ENCODE measurements at regions not wholly inside any gene's neighbourhood (a gene's known extent, or its start where the extent isn't known, plus 50 kb on each side); places are given as distances from the start of the nearest gene placed in this dataset.

GRCh38 chr11:23976841-23977271 is 520.0 kb upstream of the LUZP2 start:
- Histone ChIP-seq H3K4me3 (no peak overlapping the region), H3K4me1 (no peaks in the 10 kb centered on the region), H3K27me3 (no peaks in the 10 kb centered on the region), H3K27ac (no peak overlapping the region), H3K9me3 (no peaks in the 10 kb centered on the region), H3K36me3 (no peaks in the 10 kb centered on the region)
- no peak for DNase-seq (ENCODE audit: extremely low spot score in 2 of 2)
- intact Hi-C loops (cut with DNase I), result loop anchor here (10.0 kb wide), 1 partner anchor 1858 kb away; no protein-coding TSS in a partner anchor
- no peak for TF ChIP-seq CTCF (IDR thresholded peaks at IDR 0.05)
- no peak for TF ChIP-seq POLR2A (IDR thresholded peaks at IDR 0.05)
- no peak for TF ChIP-seq POLR2AphosphoS5 (IDR thresholded peaks at IDR 0.05; ENCODE audit: insufficient read depth in 1 of 2, low read depth in 1 of 2)

- intact Hi-C loops (cut with DNase I), result no loop called here
- no peaks in the 10 kb centered on the region for H3K4me1 ChIP-seq
- TF ChIP-seq POLR2AphosphoS5 (IDR thresholded peaks at IDR 0.05; ENCODE audit: insufficient read depth in 1 of 2, low read depth in 1 of 2) (no peak), CTCF (IDR thresholded peaks at IDR 0.05) (no peak), POLR2A (IDR thresholded peaks at IDR 0.05) (no peak)
- no peaks in the 10 kb centered on the region for H3K36me3 ChIP-seq
- H3K4me3 ChIP-seq, result no peak overlapping the region
- DNase-seq (ENCODE audit: extremely low spot score in 2 of 2), result no peak
- H3K9me3 ChIP-seq, result no peaks in the 10 kb centered on the region
- no peak overlapping the region for H3K27ac ChIP-seq
- H3K27me3 ChIP-seq, result no peaks in the 10 kb centered on the region
Measured at GRCh38 chr11:23988381-23989006, 508.4 kb upstream of the LUZP2 start.

GRCh38 chr11:23990346-23991164 is 506.3 kb upstream of the LUZP2 start:
- no peak overlapping the region for H3K27ac ChIP-seq
- TF ChIP-seq CTCF (IDR thresholded peaks at IDR 0.05) (no peak), POLR2A (IDR thresholded peaks at IDR 0.05) (no peak), POLR2AphosphoS5 (IDR thresholded peaks at IDR 0.05; ENCODE audit: insufficient read depth in 1 of 2, low read depth in 1 of 2) (no peak)
- no peaks in the 10 kb centered on the region for H3K4me1 ChIP-seq
- H3K9me3 ChIP-seq, result no peaks in the 10 kb centered on the region
- intact Hi-C loops (cut with DNase I), result no loop called here
- no peaks in the 10 kb centered on the region for H3K27me3 ChIP-seq
- DNase-seq (ENCODE audit: extremely low spot score in 2 of 2), result no peak
- no peaks in the 10 kb centered on the region for H3K36me3 ChIP-seq
- no peak overlapping the region for H3K4me3 ChIP-seq

GRCh38 chr11:23991165-23991539 is 505.7 kb upstream of the LUZP2 start:
- H3K4me1 ChIP-seq, result no peaks in the 10 kb centered on the region
- H3K27me3 ChIP-seq, result no peaks in the 10 kb centered on the region
- no peak overlapping the region for H3K27ac ChIP-seq
- intact Hi-C loops (cut with DNase I), result no loop called here
- no peaks in the 10 kb centered on the region for H3K9me3 ChIP-seq
- H3K36me3 ChIP-seq, result no peaks in the 10 kb centered on the region
- no peak overlapping the region for H3K4me3 ChIP-seq
- TF ChIP-seq POLR2AphosphoS5 (IDR thresholded peaks at IDR 0.05; ENCODE audit: insufficient read depth in 1 of 2, low read depth in 1 of 2) (no peak), POLR2A (IDR thresholded peaks at IDR 0.05) (no peak), CTCF (IDR thresholded peaks at IDR 0.05) (no peak)
- no peak for DNase-seq (ENCODE audit: extremely low spot score in 2 of 2)

- Histone ChIP-seq H3K27me3 (no peaks in the 10 kb centered on the region), H3K4me1 (no peaks in the 10 kb centered on the region), H3K4me3 (no peak overlapping the region), H3K27ac (no peak overlapping the region), H3K9me3 (no peaks in the 10 kb centered on the region), H3K36me3 (no peaks in the 10 kb centered on the region)
- TF ChIP-seq POLR2A (IDR thresholded peaks at IDR 0.05) (no peak), CTCF (IDR thresholded peaks at IDR 0.05) (no peak)
- intact Hi-C loops (cut with DNase I), result no loop called here
- DNase-seq (ENCODE audit: extremely low spot score in 2 of 2), result no peak
Measured at GRCh38 chr11:23995891-23996290, 501.0 kb upstream of the LUZP2 start.
